IPS-18c (cell line): ENCODE measurements at regions not wholly inside any gene's neighbourhood (a gene's known extent, or its start where the extent isn't known, plus 50 kb on each side); places are given as distances from the start of the nearest gene placed in this dataset.
"Not testable (repeated sequence)": the region's sequence is repeated elsewhere in the genome, so short reads cannot be mapped to it uniquely, and the experiment has no call there.

Source experiments
- H3K4me3 ChIP-seq: 2 replicates; pipeline ENCODE4 v1.7.0; 2013; ENCODE audit warnings: low read depth, mild to moderate bottlenecking, low read length, moderate library complexity; ENCODE audit not compliant: insufficient read depth
- H3K9me3 ChIP-seq: one replicate; pipeline ENCODE4 v1.6.1; 2013; ENCODE audit warnings: mild to moderate bottlenecking, low read length, moderate library complexity; ENCODE audit not compliant: control insufficient read depth, insufficient read depth

DNA sequence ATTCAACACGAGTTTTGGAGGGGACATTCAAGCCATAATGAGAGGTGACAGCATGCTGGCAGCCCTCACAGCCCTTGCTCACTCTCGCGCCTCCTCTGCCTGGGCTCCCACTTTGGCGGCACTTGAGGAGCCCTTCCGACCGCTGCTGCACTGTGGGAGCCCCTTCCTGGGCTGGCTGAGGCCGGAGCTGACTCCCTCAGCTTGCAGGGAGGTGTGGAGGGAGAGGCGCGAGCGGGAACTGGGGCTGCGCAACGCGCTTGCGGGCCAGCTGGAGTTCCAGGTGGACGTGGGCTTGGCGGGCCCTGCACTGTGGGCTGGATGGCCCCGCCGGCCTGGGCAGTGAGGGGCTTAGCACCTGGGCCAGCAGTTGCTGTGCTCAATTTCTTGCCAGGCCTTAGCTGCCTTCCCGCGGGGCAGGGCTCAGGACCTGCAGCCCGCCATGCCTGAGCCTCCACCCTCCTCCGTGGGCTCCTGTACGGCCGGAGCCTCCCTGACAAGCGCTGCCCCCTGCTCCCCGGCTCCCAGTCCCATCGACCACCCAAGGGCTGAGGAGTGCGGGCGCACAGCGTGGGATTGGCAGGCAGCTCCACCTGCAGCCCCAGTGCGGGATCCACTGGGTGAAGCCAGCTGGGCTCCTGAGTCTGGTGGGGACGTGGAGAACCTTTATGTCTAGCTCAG, 123.3 kb downstream of the EFNB1 start:
- H3K9me3 ChIP-seq, H3K4me3 ChIP-seq: not testable (repeated sequence)

DNA sequence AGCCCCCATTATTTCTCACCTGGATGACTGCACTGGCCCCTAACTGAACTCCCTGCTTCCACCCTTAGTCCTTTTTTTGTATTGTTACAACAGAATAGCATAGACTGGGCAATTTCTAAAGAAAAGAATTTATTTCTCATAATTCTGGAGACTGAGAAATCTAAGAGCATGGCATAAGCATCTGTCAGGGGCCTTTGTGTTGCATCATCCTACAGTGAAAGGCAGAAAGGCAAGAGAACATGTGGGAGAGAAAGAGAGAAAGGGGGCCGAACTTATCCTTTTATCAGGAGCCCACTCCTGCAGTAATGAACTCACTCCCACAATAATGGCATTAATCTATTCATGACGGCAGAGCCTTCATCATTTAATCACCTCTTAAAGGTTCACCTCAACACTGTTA, 122.1 kb downstream of the EFNB1 start:
- Histone ChIP-seq H3K9me3 (peaks cover 3% of the 10 kb centered on the region), H3K4me3 (no peak overlapping the region)

DNA sequence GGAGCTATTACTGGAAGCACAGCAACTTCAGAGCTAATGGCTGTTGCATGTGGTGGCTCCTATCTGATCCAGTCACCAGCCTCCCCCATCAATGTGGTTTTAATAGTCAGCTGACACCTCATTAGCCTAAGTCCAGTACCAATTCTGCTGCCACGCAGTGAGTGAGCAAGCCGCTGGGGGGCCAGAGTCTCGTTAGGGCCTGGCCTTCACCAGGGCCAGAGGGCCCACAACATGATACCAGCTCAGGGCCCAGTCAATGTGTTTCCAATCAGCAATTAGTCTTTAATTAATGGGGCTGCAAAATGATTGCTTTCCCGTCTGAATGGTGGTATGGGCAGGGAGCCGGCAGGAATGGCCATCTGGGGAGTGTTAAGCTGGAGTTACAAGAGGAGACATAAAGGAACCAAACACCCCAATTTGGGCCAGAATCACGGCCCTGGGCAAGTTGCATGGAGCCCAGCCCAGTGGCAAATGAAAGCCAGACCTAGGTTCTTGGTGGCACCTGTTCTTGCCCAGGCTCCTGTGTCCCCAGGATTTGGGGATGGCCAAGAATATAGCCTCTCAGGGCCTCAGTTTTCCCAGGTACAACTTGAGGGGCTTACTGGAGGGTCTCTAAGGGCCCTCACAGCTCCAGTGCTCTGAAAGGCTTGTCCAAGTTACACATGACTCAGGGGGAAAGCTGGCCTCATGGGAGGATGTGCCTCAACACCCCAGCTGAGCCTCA, 119.2 kb downstream of the EFNB1 start:
- Histone ChIP-seq H3K9me3 (peaks cover 3% of the 10 kb centered on the region), H3K4me3 (no peak overlapping the region)

DNA sequence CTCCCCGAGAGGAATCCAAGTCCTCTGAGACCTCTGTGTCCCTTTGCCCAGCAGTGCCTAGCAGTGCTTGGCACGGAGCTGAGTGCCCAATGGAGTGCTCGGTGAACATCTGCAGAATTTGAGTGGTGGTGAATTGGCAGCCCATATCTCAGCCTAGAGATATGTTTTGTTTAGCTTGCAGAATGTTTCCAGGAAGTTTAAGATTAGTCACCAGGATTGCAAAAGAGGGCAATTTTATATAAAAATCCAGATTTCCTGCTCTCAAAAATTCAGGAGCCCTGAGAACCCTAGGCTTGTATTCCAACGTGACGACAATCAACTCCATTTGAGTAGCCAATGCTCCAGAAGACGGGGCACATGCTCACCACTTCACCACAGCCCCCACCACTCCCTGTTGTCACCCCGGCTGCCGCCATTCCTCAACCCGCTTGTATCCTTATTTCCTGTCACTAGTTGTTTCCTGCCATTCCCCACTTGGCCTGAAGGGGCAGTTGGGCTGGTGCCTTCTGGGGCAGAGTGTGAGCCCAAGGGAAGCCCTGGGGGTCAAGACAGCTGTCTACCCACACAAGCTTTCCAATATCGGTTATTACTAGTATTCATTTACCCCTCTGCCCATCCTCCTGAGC, 116.9 kb downstream of the EFNB1 start:
- Histone ChIP-seq H3K4me3 (no peak overlapping the region), H3K9me3 (no peaks in the 10 kb centered on the region)

DNA sequence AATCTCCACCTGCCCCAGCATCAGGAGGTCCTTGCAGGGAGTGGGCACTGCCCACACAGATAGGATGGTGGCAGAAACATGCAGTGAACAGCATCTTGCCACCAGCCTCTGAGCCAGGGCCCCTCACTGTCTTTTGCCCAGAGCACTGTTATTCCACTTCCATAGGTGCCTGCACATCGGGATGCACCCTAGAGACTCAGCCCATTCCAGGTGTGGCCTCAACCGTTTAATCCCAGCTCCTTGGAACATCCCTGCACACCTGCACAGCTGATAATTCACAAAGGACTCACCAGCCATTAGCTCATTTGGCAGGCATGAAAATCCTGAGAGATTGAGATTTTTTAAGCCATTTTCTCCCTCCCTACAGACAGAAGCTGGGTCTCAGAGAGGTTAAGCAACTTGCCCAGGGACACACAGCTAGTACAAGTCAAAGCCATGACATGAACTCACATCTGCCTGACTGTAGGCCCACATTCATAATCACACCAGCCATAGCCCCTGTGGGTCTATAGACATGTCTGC, 116.3 kb downstream of the EFNB1 start:
- H3K4me3 ChIP-seq = no peak overlapping the region
- H3K9me3 ChIP-seq = no peaks in the 10 kb centered on the region

DNA sequence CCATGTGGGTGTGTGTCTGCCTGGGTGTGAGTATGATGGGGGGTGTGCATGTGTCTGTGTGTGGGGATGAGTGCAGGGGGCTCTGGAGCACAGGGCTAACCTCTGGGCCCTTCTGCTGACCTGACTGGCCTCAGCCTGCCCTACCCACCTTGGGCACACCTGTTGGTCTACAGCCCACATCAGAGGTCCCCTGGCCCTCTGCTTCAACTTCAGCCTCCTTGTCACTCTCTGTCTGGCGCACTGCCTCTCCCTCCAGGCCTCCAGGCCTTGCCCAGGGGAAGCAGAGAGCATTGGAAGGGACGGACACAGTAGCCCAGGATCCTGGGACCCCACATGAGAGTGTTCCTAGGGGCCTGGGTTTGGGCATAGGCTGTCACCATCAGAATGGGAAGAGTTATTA, 115.4 kb downstream of the EFNB1 start:
- Histone ChIP-seq H3K4me3 (no peak overlapping the region), H3K9me3 (no peaks in the 10 kb centered on the region)

DNA sequence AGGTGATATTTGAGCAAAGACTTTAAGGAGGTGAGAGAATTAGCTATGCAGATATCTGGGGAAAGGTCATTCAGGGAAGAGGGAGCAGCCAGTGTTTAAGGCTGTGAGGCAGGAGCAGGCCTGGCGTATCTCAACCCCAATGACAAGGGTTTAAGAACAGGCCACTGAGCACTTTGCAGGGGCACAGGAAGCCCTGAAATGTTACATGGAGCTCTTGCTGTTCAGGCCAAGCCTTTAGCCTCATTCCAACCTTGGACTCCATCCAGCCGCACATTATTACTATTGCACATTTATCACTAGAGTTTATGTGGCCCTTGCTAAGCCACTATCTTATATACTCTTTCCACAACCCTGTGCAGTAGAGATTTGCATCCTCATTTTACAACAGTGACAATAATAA, 114.0 kb downstream of the EFNB1 start:
- no peak overlapping the region for H3K4me3 ChIP-seq
- no peaks in the 10 kb centered on the region for H3K9me3 ChIP-seq

DNA sequence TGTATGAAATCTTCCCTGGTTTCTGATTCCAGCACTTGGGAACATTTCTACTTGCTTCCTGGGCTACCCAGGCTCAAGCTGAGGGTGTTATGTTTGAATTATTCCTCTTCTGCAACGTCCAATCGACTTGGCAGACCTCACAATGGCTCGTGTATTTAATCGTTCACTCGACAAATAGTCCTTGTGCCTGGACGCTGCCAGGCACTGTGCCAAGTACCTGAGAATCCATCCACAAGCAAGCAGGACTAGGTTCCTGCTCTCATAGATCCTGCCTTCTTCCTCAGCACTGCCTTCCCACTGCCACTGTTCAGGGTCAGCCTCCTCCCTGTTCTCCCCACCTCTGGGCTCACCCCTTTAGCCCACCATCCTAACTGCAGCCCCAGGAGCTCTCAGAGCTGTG, 113.3 kb downstream of the EFNB1 start:
- Histone ChIP-seq H3K4me3 (no peak overlapping the region), H3K9me3 (no peaks in the 10 kb centered on the region)

DNA sequence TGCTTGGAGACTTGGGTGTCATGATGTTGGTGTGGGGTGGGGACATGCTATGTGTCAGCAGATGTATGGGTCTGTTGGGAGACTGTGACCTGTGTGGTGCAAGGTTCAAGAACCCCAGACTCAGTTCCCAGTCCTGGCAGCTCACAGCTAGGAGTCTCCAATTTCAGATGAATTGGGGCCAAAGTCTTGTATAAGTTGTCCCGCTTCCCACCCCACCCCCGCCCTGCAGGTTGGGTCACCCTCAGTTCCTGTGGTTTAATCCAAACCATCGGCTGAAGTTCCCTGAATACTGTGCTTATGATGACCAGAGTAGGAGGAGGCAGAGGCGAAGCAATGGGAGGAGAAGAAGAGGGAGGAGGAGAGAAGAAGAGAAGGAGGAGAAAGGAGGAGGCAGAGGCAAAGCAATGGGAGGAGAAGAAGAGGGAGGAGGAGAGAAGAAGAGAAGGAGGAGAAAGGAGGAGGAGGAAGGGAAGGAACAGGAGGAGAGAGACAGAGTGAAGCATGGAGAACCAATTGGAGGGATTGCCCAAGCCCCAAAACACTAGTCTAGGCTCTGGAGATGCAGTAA, 112.6 kb downstream of the EFNB1 start:
- H3K9me3 ChIP-seq = no peaks in the 10 kb centered on the region
- no peak overlapping the region for H3K4me3 ChIP-seq

DNA sequence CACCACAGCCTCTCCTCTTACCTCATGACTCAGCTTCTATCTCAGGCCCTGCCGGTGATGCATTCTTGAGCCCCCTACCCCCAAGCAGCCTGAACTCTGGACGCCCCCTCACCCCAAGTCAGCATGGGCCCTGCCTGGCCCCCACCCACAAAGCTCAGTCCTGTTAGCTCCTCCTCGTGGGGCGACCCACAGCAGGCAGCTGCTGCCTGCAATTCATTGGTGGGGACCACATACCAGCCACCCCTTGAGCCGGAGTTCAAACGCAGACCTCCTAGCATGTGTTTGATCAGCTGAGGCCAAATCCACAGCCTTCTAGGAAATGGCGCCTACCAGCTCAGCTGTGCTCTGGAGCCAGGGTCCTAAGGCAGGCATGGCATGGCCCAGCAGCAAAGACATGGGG, 111.8 kb downstream of the EFNB1 start:
- H3K4me3 ChIP-seq = no peak overlapping the region
- no peaks in the 10 kb centered on the region for H3K9me3 ChIP-seq

DNA sequence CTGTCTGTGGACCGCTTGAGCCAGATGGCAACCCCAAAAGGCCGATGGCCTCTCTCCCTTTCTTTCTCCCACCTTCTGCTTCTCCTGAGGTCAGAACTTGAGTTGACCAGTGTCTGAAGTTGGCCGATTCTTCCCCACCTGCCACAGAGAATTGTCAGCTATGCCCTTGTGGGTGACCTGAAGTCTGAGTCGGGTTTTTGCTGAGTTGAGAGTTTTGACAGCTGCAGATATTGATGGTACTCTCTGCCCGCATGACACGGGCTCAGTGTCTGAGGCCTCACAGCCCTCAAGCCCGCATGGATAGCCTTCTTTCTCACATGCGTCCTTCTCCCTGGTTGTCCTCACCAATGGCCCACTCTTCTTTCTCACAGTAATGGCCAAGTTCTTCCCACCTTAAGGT, 111.0 kb downstream of the EFNB1 start:
- no peak overlapping the region for H3K4me3 ChIP-seq
- H3K9me3 ChIP-seq = no peaks in the 10 kb centered on the region

DNA sequence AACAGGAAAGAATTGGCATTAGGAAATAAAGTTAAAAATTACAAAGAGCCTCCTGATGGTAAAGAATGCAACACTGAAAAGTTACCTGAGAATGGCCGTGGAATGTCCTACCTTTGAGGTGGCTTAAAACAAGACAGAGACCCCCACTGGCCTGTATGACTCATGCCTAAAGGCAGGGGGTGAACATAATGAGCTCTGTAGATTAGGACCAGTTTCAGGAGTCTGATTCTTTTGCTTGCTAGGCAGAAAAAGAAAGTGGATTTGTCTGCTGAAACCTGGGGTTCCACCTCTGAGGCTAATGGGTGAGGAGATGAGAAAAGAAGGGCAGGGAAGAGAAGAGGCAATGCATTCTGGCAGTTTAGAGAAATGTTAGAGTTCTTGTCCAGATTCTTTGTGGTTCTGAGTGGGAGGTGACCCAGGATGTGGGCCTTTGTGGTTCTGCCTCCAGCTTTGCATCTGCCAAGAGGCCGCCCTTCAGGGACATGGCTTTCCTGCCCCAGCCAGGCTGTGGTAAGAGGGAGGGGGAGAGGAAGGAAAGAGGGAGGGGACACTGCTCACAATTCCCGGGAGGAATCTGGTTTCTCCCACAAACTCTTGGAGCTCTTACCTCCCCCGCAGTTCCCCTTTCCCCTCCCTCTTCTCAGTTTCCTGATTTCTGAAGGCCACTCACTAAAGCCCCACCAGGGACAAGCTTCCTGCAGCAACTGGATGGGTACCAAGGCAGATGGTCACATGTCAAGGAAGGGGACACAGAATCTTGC, 109.6 kb downstream of the EFNB1 start:
- no peak overlapping the region for H3K4me3 ChIP-seq
- H3K9me3 ChIP-seq = no peaks in the 10 kb centered on the region

DNA sequence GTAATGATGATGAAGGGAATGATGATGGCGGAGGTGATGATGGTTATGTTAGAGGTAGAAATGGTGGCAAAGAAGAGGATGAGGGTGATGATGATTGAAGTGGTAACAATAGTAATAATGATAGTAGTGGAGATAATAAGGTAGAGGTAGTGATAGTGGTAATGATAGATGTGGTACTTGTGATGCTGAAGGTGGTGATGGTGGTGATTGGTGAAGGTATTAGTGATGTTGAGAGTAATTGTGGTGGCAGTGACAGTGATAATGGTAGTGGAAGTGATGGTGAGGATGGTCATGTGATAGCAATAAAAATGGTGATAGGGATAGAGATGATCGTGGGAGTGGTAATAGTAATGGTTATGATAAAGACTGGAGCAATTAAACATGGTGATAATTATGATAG, 108.8 kb downstream of the EFNB1 start:
- Histone ChIP-seq H3K9me3 (no peaks in the 10 kb centered on the region), H3K4me3 (no peak overlapping the region)

DNA sequence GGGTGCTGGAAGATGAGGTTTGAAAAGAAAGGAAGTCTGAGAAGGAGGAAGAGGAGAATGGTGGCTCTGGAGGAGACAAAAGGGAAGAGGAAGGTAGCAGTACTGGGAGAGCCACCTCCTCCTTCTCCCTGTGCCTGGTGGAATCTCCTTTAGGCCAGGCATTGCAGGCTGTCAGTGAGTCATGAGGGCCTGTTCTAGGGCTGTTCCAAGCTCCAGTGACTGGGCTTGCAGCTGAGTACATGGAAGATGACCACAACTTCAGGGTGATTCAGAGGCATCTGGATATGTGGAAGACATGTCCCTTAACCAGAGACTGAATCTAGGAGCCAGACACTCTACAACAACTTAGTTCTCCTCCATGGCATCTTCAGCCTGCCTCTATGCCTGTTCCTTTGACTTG, 107.8 kb downstream of the EFNB1 start:
- H3K9me3 ChIP-seq = no peaks in the 10 kb centered on the region
- no peak overlapping the region for H3K4me3 ChIP-seq

DNA sequence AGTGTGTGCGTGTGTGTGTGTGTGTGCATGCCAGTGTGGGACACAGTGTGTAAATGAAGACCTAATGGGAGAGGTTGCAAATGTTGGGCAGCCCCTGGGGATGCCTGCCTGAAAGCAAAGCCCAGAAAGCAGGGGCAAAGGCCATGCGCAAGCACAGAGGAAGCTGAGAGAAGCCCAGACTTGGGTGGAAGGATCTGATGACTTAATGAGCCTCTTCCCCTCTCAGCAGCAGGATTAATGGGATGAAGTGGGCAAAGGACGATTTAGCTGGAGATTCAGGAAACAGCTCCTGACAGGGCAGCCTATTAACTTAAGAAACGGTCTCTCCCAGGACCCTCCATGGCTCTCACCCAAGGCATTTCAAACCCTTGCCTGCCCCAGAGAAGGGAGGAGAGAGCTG, 107.3 kb downstream of the EFNB1 start:
- H3K9me3 ChIP-seq = no peaks in the 10 kb centered on the region
- no peak overlapping the region for H3K4me3 ChIP-seq

DNA sequence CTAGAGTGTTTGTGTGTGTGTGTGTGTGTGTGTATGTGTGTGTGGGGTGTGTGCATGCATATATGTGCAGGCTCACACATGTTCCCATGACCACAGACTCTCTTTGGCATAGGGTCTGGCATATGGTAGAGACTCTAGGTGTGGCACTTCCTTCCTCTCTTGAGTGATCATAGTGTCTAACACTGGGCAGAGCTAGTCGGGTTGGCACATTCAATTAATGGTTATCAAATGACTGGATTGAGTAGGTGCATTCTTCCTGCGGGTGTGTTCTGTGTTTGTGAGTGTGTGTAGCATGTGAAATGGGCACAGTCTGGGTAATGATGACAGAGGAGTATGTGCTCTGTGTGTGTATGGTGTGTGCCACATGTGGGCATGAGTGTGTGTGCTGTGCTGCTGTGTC, 106.5 kb downstream of the EFNB1 start:
- no peak overlapping the region for H3K4me3 ChIP-seq
- no peaks in the 10 kb centered on the region for H3K9me3 ChIP-seq

DNA sequence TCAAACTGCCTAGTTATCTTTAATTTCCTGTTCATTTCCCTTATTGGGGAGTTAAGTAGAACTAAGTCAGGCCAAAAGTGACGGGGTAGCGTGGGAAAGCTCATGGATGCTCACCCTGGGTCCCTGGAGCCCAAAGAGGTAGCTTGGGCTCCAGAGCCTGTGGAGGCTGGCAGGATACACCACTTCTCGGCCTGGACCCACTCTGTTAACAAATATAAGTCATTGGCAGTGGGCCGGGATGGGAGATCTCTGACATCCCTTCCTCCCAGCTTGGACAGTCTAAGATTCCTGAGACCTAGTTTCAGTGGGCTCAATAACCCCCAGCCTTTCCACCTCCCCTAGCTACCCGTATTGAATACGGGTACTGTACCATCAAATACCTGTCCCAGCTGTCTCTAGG, 106.1 kb downstream of the EFNB1 start:
- Histone ChIP-seq H3K4me3 (no peak overlapping the region), H3K9me3 (no peaks in the 10 kb centered on the region)
